HG03521 (cell line): ENCODE measurements at regions not wholly inside any gene's neighbourhood (a gene's known extent, or its start where the extent isn't known, plus 50 kb on each side); places are given as distances from the start of the nearest gene placed in this dataset.
"Not testable (repeated sequence)": the region's sequence is repeated elsewhere in the genome, so short reads cannot be mapped to it uniquely, and the experiment has no call there.

Source experiments
- ATAC-seq: cut with Tn5 transposase; IDR thresholded peaks from one replicate; pipeline ENCODE4 v1.9.1; 2021; ENCODE audit warnings: mild to moderate bottlenecking, moderate library complexity; ENCODE audit not compliant: unreplicated experiment

DNA sequence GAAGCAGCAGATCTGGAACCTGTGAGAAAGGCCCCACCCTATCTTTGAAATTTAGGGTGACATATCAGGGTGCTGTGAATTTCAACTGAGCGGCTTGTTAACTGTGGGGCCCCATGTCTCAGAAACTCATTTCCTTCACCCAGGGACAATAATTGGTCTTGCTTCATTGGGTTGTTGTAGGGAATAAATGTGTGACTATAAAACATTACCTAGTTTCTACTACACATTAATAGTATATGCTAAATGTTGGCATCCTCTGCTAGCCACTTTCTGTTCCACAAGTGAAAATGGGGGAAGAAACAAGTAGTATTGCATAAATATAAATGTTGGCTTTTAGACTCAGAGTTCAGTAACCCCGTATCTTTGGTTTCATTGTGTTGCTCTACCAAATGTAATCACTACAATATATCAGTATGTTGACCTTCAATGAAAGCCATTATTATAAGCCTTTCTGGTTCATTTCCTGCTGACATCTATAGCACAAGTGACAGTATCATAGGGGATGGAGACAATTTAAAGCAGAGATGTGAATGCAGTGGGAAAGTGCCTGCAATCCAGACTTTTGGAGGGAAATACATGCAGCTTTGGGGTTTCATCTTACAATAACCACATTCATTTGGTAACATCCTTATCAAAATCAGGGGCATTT lies 905.5 kb upstream of the RAG2 start:
- ATAC-seq, result peak; percentile 28

DNA sequence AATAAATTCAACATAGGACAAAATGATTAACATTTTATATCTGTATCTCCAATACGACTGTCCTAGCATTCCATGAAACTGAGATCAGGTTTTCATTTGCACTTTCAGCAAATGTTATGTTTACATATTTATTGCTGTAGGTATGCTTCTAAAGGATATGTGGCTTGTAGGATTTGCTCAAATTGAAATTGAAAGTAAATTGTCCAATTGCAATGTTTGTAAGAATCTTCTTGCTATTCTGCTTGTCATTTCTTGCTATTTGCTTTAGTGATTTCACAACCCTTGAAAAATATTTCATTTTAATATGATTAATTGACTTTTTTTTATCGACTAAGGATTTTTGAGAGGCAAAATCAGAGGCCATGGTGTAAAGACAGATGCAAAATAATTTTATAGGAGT lies 904.2 kb upstream of the RAG2 start:
- ATAC-seq, result no peak

DNA sequence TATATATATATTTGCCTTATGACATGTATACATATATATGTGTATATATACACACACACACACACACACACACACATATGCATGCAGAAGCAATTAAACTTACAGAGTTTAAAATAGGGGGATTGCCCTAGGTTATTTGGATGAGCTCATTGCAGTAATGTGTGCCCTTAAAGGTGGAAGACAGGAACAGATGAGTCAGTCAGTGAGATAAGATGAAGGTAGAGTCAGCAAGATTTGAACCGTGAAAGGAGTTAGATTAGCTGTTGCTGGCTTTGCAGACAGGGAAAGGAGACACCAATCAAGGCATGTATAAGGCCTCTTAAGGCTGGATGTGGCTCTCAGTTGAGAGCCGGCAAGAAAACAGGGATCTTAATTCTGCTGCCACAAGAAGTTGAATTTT lies 902.4 kb upstream of the RAG2 start:
- no peak for ATAC-seq

DNA sequence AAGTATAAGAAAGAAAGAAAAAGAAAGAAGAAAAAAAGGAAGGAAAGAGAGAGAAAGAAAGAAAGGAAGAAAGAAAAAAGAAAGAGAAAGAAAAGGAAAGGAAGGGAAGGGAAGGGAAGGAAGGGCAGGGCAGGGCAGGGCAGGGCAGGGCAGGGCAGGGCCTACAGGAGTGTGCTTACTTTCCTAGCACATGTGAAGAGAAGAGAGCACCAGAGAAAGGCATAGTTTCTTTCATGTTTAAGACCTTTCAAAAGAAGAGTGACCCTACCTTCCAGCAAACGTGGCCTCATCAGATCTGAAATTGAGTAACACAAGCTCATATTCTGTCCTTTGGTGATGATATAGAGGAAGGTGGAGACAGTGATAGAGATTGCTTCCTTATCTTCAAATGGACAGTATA lies 899.3 kb upstream of the RAG2 start:
- no peak for ATAC-seq

DNA sequence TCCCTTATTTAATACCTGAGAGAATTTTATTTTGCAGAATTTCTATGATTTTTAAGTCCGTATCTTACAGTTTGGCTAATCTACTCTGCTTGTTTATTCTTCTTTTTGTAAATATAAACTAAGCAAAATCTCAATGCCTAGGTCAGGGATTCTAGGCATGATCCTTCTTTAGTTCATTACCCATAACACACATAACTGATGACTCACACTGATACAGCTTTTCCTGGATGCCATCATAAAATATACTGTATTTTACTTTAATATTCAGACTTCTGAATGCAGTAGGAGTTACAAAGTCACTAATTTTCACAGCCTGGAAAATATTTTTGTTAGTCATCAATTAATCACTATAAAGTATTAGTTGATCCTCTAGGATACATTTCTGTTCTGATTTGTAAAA lies 898.2 kb upstream of the RAG2 start:
- no peak for ATAC-seq

DNA sequence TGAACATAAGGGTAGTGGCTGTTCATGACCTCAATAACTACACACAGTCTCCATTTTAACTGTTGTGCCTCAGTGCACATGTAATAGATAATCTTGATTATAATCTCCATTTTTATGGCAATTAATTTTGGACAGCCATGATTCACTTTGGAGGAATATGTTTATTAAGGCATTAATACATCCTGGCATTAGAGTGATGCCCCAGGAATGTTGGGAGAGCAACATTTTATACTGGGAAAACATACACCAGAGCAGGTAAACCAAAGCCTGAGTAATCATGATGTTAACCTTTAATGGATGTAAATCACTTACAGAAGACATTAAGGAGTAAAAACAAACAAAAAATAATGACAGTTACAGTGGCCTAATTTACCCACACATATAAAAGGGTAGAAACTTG lies 886.3 kb upstream of the RAG2 start:
- no peak for ATAC-seq

DNA sequence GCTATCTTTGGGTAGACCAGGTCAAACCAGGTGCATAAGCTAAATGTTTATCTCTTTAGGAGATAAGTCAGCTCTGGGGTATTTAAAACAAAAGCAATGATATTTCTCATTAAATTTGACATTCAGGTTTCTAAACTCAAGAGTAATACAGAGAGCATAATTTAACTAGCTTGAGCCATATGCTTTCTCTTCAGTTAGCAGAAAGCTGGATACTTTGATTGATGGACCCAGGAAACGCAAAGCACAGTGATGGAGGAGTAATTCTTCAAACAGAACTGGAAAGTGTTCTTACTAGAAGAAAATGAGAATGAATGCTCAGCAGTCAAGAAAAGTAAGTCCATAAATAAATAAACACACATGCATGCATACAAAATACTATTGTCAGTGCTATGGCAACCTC lies 885.7 kb upstream of the RAG2 start:
- no peak for ATAC-seq

DNA sequence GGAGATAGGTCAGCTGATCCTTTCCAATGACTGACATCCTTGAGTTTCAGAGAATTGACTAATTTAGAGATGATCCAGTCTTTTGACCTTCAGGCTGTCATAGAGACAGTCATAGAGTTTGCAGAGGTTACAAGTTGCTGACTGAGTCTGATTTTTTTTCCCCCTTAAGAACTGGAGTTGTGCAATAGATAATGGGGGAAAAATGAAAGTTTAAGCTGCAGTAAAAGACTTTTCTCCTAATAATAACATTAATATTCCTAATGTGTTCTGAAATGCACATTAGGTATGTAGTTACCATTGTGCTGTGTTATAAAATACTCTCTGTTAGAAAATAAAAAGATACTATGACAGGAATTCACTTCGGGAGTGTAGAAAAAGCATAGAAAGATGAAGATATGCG lies 876.9 kb upstream of the RAG2 start:
- ATAC-seq, result no peak

DNA sequence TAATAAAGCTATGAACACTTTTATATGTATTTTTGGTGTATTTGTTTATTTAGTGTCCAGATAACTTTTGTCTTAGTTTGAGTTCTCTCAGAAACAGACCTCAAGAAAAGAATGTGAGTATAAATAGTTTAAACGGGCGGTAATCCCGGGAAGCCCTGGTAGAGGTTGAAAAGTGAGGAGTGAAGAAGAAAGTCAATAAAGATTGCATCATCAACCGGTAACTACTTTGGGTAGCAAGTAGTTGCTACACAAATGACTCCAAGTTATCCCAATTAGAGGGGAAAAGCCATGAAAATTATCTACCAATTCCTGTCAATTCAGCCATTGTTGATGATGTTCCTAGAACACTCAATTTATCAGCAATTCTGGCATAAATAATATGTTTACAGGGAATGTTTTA lies 870.3 kb upstream of the RAG2 start:
- no peak for ATAC-seq

DNA sequence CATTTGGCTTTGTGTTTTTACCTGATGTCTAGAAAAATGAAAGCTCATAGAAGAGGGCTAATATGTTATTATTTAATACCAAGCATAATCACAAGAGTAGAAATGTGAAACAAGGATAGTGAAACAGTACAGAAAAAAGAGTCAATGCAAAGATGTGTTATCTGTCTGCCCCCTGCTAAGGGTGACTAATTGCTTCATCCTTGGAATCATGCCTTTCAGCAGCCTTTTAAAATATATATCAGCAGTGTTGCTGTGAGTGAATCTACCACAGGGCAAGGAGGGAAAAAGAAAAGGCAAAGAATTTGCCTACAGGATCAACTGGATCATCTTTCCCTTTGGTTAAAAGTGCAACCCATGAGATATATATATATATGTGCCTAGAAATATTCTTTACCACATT lies 867.2 kb upstream of the RAG2 start:
- ATAC-seq, result no peak

DNA sequence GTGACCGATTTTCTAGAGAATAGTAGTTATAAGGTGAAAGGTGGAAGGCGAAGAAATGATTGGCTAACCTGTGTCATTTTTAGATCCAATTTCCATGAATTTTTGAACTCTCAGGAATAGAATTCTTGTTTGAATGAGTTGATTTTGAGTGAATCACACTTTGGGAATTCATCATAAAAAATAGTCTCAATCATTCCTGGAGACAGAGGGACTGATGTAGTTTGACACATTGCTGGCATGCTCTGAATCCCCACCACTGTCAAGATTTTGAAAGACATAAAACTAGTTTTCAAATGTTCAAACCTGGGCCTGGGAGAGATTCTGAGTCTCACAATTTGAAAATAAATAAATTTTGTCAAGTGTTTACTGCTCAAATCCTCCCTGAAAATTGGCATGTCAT lies 861.4 kb upstream of the RAG2 start:
- no peak for ATAC-seq

DNA sequence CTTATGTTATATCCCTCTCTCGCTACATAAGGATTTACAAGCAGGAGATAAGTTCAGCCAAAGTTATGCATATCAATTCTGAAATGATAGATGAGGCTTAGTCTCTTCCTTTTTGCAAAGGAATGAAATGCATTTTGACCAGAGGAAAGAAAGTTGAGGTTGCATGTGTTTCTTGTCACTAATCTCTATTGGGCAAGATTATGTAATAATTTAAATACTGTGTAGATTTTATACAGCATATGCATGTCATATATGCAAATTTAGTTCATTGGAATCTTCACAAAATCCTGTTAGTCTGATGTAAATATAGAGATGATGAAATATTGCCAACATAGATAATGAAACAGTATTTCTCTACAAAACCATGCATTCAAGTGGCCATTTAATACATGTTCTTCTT lies 858.7 kb upstream of the RAG2 start:
- ATAC-seq, result no peak

DNA sequence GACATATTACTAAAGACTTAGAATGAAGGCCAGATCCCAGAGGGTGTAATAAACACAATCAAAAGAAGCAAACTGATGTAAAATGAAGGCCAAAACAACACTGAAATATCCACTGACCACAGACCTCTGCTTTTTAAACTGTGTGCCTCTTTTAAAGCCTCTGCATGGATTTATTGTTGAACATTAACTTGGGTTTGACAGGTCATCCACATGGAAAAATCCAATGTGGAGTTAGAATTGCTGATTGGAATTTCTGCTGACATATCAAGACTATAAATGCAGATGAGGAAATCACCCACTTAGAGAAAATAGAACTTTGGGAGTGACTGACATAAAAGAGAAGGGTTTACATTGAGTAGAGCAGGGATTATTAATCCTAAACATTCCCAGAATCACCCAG lies 853.9 kb upstream of the RAG2 start:
- ATAC-seq, result no peak

DNA sequence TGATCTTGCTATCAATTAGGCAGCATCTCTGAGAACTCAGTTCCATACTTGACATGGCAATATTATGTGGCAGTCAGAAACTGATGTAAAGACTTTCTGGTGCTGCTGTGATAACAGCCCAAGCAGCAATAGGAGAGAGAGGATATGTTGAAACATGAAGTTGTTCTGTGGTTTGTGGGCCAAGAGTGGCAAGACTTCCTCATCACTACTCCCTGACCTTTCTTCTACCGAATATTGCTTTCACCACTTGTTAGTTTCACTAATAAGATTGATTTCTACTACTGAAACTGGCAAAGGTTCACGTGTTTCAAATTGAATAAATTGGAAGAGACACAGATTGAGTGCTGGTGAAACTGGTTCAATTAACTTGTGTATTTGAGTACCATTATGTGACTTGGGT lies 852.6 kb upstream of the RAG2 start:
- ATAC-seq, result no peak

DNA sequence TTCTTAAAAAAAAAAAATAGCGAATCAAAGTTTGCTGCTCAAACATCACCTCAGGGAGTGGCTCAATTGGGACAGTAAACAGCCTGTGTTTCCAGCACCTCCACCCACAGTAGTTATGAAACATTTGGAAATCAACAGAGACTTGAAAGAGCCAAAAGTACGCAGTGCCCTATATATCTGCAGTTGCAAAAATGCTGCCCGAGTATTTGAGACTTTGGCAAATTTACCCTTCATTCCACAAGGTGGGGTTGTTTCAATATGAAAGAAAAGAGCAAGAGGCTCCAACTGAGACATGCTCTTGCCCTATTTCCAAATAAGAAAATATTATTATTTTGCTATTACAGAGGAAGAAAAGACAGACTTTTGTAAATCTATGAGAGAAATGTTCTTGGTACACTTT lies 851.1 kb upstream of the RAG2 start:
- ATAC-seq, result no peak

DNA sequence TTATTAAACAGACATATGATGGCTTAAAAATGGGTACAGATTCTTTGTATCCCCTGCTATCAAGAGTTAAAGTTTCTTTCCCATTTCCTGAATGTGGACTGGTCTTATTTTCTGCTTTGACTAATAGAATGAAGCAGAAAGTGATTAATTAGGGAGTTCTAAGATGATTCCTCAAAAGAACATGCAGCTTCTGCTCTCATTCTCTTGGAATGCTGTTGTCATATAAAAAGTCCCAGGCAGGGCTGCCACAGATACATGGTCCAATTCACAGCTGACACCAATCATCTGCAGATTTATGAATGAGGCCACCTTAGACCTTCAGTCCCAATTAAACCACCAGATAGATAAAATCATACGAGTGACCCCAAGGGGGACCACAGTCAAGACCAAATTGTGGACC lies 844.5 kb upstream of the RAG2 start:
- no peak for ATAC-seq

DNA sequence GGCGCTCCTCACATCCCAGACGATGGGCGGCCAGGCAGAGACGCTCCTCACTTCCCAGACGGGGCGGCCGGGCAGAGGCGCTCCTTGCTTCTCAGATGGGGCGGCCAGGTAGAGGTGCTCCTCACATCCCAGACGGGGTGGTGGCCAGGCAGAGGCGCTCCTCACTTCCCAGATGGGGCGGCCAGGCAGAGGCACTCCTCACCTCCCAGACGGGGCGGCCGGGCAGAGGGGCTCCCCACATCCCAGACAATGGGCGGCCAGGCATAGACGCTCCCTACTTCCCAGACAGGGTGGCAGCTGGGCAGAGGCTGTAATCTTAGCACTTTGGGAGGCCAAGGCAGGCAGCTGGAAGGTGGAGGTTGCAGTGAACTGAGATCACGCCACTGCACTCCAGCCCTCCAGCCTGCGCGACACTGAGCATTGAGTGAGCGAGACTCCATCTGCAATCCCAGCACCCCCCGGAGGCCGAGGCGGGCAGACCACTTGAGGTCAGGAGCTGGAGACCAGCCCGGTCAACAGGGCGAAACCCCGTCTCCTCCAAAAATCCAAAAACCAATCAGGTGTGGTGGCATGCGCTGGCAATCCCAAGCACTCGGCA lies 833.7 kb upstream of the RAG2 start:
- not testable (repeated sequence) for ATAC-seq

DNA sequence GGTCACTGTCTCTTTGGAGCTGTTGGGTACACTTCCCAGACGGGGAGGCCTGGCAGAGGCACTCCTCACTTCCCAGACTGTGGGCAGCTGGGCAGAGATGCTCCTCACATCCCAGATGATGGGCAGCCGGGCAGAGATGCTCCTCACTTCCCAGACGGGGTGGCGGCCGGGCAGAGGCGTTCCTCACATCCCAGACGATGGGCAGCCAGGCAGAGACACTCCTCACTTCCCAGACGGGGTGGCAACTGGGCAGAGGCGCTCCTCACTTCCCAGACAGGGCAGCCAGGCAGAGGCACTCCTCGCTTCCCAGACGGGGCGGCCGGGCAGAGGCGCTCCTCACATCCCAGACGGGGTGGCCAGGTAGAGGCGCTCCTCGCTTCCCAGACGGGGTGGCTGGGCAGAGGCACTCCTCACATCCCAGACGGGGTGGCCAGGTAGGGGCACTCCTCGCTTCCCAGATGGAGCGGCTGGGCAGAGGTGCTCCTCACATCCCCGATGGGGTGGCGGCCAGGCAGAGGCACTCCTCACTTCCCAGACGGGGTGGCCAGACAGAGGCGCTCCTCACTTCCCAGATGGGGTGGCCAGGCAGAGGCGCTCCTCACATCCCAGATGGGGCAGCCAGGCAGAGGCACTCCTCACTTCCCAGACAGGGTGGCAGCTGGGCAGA lies 833.1 kb upstream of the RAG2 start:
- not testable (repeated sequence) for ATAC-seq

DNA sequence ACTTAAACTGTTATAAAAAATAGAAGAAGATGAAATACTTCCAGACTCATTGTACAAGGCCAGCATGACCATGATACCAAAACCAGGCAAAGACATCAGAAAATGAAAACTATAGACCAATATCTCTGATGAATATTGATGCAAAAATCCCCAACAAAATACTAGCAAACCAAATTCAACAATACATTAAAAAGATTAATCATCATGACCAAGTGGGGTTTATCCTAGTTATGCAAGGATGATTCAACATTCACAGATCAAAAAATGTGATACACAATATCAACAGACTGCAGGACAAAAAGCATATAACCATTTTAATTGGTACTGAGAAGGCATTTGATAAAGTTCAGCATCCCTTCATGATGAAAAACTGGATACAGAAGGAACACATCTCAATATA lies 824.5 kb upstream of the RAG2 start:
- ATAC-seq, result no peak

DNA sequence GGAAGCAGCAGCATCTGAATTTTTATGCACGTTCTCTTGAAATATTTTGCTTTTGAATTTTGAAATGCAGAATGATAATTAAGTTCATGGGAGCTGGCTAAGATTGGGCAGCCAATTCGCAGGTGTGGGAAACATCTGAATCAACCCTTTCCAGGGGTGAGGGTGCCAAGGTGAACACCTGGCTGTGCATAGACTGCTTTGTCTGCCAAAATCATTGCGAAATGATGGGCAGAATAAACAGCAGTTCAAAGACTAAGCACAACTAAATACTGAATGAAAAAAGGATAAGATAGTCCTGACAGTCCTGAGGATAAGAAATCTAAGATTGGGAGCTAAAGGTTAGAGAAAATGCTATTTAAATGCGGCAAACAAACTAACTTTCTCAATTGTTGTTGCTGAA lies 813.3 kb upstream of the RAG2 start:
- ATAC-seq, result no peak

DNA sequence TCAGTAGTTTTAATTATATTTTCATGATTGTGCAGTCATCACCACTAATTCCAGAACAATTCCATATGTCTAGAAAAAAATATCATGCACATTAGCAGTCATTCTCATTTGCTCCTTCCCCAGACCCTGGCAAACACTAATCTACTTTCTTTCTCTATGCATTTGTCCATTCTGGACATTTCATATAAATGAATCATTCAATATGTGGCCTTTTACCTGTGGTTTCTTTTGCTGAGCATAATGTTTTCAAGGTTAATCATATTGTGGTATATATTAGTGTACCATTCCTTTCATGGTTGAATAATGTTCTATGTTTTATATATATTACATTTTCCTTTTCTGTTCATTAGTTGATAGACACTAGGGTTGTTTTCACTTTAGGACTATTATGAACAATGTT lies 811.1 kb upstream of the RAG2 start:
- ATAC-seq, result no peak

DNA sequence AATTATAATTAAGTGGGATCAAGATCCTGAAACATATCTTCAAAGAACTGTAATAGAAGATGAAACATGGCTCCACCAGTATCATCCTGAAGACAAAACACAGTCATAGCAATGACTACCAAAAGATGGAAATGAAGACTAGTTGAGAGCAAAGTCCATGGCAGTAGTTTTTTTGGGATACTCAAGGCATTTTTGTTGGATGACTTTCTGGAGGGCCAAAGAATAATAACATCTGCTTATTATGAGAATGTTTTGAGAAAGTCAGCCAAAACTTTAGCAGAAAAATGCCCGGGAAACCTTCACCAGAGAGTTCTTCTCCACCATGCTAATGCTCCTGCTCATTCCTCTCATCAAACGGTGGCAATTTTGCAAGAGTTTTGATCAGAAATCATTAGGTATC lies 809.4 kb upstream of the RAG2 start:
- no peak for ATAC-seq

DNA sequence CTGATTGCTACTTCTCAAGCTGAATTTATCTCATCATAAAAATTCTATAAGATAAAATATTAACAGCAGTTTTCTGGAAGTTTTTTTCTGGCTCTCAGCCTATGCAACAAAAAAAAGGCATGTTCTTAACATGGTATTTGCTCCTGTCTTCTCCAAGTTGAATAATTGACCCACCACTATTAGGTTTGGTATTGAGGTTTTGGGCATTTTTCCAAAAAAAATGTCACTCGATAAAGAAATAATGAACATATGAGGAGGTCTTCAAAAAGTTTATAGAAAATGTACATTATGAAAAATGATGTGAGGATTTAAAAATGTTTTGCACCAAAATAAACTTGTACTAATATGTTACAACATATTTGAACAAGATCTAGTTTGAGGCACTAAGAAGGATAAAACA lies 808.6 kb upstream of the RAG2 start:
- no peak for ATAC-seq
